Epithelial cell of esophagus (primary cell): ENCODE measurements at regions not wholly inside any gene's neighbourhood (a gene's known extent, or its start where the extent isn't known, plus 50 kb on each side); places are given as distances from the start of the nearest gene placed in this dataset.

Experiments
- DNase-seq: peaks from one replicate; pipeline ENCODE4 v3.0.0; 2010; ENCODE audit warnings: low read depth
- H3K4me3 ChIP-seq: 2 replicates; pipeline ENCODE4 v1.5.1; 2011; ENCODE audit warnings: mild to moderate bottlenecking, low read length, control low read depth
- TF ChIP-seq, protein P1 (sequence below): IDR thresholded peaks from 2 replicates; pipeline ENCODE4 v1.5.1; 2011; ENCODE audit warnings: low read depth, mild to moderate bottlenecking, low read length, control low read depth, inconsistent platforms; ENCODE audit not compliant: insufficient read depth; ENCODE audit errors: missing control alignments

- TF ChIP-seq, protein P1, sequence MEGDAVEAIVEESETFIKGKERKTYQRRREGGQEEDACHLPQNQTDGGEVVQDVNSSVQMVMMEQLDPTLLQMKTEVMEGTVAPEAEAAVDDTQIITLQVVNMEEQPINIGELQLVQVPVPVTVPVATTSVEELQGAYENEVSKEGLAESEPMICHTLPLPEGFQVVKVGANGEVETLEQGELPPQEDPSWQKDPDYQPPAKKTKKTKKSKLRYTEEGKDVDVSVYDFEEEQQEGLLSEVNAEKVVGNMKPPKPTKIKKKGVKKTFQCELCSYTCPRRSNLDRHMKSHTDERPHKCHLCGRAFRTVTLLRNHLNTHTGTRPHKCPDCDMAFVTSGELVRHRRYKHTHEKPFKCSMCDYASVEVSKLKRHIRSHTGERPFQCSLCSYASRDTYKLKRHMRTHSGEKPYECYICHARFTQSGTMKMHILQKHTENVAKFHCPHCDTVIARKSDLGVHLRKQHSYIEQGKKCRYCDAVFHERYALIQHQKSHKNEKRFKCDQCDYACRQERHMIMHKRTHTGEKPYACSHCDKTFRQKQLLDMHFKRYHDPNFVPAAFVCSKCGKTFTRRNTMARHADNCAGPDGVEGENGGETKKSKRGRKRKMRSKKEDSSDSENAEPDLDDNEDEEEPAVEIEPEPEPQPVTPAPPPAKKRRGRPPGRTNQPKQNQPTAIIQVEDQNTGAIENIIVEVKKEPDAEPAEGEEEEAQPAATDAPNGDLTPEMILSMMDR: no peak
Observed at GRCh38 chr4:135192751-135193535, 991.4 kb upstream of the PABPC4L start.

GRCh38 chr4:135191596-135191995 lies 990.0 kb upstream of the PABPC4L start:
- H3K4me3 ChIP-seq: no peak overlapping the region
- TF ChIP-seq, protein P1: no peak
- DNase-seq: no peak

More at GRCh38 chr4:135192751-135193535, 991.4 kb upstream of the PABPC4L start:
- no peak for DNase-seq
- no peak overlapping the region for H3K4me3 ChIP-seq

DNA sequence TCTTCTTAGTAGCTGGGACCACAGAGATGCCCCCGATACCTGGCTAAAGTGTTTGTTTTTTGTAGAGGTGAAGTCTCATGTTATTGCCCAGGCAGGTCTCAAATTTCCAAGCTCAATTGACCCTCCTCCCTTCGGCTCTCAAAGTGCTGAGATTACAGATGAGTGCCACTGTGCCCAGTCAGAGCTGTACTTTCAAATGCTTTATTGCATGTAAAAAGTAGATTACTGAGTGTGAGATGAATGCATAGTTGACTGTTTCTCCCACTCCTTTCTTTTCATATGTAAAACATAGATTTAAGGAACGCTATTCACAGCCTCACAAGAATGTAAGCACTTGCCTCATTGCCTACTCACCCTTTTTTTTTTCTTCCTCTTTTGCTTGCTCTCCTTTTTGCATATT lies 984.4 kb upstream of the PABPC4L start:
- no peak for DNase-seq
- H3K4me3 ChIP-seq: no peak overlapping the region
- TF ChIP-seq, protein P1: no peak

DNA sequence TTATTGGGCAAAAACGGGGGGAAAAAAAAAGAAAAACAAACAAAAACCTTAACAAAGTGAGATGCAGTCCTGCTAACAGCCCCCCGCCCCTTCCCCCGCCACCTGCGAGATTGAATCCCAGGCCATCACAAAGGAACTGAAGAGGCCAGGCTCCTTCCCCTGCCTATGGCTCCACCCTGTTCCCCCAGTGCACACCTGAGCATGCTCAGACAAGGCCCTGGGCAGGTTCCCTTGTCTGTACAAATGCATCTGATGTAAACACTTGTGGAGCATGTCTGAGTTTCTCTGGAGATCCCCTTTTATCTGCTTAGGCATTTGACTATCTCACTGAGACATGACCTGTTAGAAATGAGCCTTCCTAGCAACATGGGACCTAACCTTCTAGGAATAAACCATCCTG lies 983.7 kb upstream of the PABPC4L start:
- no peak overlapping the region for H3K4me3 ChIP-seq
- TF ChIP-seq, protein P1: no peak
- peak; percentile 56 for DNase-seq

- H3K4me3 ChIP-seq: no peak overlapping the region
- TF ChIP-seq, protein P1: no peak
- DNase-seq: no peak
Observed at GRCh38 chr4:135184715-135185114, 983.1 kb upstream of the PABPC4L start.

DNA sequence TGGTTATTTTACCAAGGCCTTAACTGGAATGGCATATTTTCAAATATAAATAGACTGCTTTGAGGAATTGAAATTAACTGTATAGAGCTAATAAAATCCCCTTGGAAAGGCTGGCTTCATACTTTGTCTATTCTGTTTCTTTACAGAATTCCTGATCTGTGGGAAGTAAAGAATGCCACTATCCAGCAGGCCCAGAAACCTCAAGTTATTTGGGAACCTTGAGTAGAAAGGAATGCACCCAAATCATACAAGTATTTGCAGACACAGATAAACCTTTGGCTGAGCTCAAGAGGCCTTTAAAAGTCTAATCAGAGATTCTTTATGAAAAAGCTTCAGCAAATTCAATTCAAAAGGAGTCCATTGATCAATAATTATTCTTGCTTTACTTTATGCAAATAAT lies 975.7 kb upstream of the PABPC4L start:
- DNase-seq: no peak
- no peak overlapping the region for H3K4me3 ChIP-seq
- TF ChIP-seq, protein P1: no peak

GRCh38 chr4:135166661-135167060 lies 965.1 kb upstream of the PABPC4L start:
- TF ChIP-seq, protein P1: no peak
- no peak for DNase-seq
- no peak overlapping the region for H3K4me3 ChIP-seq
